HepG2 (cell line): ENCODE measurements at regions not wholly inside any gene's neighbourhood (a gene's known extent, or its start where the extent isn't known, plus 50 kb on each side); places are given as distances from the start of the nearest gene placed in this dataset.

Experiments
- ATAC-seq: fragments of 200-7000 bp; cut with Tn5 transposase; 3 replicates; pipeline ENCODE4 v1.9.1; 2020; ENCODE audit warnings: mild to moderate bottlenecking, moderate library complexity
- BruUV-seq: library from RNA; stranded (reverse); fragments of 400-500 nt; replicated peaks from 2 replicates; lab custom pipeline; 2021; lab: Mats Ljungman, UMichigan
- CTCF ChIA-PET: fragments of 300-600 bp; formaldehyde crosslinking; extraction: SDS; loops from one replicate; lab custom pipeline; 2021; ENCODE audit warnings: low total read pairs, inconsistent platforms, low intra/inter-chr PET ratio; lab: Yijun Ruan, JAX
- POLR2A ChIA-PET: fragments of 350-600 bp; sonication (Branson Sonifier 250); formaldehyde crosslinking; loops from one replicate; lab custom pipeline; 2020; ENCODE audit warnings: antibody characterized with exemption, inconsistent platforms; lab: Yijun Ruan, JAX
- DNase-seq: peaks from one replicate; pipeline ENCODE4 v3.0.0-alpha.2; 2015; ENCODE audit warnings: low spot score
- FAIRE-seq: peaks from 3 replicates; lab custom pipeline; 2011; peaks lifted over from hg19 to GRCh38; lab: Jason Lieb, UNC
- H2AFZ ChIP-seq: one replicate; pipeline ENCODE4 v1.6.1; 2011; ENCODE audit warnings: low read length, inconsistent platforms
- H3K27ac ChIP-seq: fragments of 300-600 bp; 3 replicates; pipeline ENCODE4 v1.8.0; 2011; ENCODE audit warnings: mixed run types, mild to moderate bottlenecking, mixed read lengths, low read length, inconsistent platforms; ENCODE audit not compliant: insufficient read depth; ENCODE audit errors: extremely low read length
- H3K27me3 ChIP-seq, 2 experiments: fragments of 200-600 bp in 1 of 2; 2 replicates in 1 of 2; 3 replicates in 1 of 2; pipeline versions ENCODE4 v1.6.0 to v1.8.0; 2011; ENCODE audit warnings: low read length in 2 of 2, mild to moderate bottlenecking in 2 of 2, moderate library complexity in 2 of 2, inconsistent platforms in 1 of 2; ENCODE audit not compliant: insufficient read depth in 2 of 2, control insufficient read depth in 1 of 2
- H3K36me3 ChIP-seq, 2 experiments: fragments of 200-600 bp in 1 of 2; replicated peaks in 1 of 2; 2 replicates in 1 of 2; 3 replicates in 1 of 2; pipeline versions ENCODE4 v1.5.1 to v1.8.0; 2011; ENCODE audit warnings: low read length in 2 of 2, inconsistent platforms in 1 of 2; ENCODE audit not compliant: insufficient read depth in 2 of 2, control insufficient read depth in 1 of 2
- H3K4me1 ChIP-seq: 2 replicates; pipeline ENCODE4 v1.5.1; 2012; ENCODE audit warnings: low read length, inconsistent platforms; ENCODE audit not compliant: insufficient read depth
- H3K4me2 ChIP-seq: 2 replicates; pipeline ENCODE4 v1.6.0; 2011; ENCODE audit warnings: low read depth, low read length, inconsistent platforms
- H3K4me3 ChIP-seq, 3 experiments: fragments of 200-600 bp in 1 of 3; sonication (generic), shearing (Covaris generic) in 1 of 3; replicated peaks in 1 of 3; 2 replicates each; pipeline ENCODE4 v1.5.1; 2011 to 2016; ENCODE audit warnings: low read length in 3 of 3, inconsistent platforms in 2 of 3, low read depth in 2 of 3, mild to moderate bottlenecking in 2 of 3, control low read depth in 1 of 3, mixed read lengths in 1 of 3; ENCODE audit not compliant: insufficient read depth in 1 of 3
- H3K79me2 ChIP-seq: one replicate; pipeline ENCODE4 v1.6.1; 2011; ENCODE audit warnings: low read length, inconsistent platforms; ENCODE audit not compliant: insufficient read depth
- H3K9ac ChIP-seq: 2 replicates; pipeline ENCODE4 v1.6.0; 2011; ENCODE audit warnings: mild to moderate bottlenecking, low read depth, low read length, inconsistent platforms; ENCODE audit not compliant: insufficient read depth
- H3K9me3 ChIP-seq: 2 replicates; pipeline ENCODE4 v1.5.1; 2012; ENCODE audit warnings: mild to moderate bottlenecking, low read length
- H4K20me1 ChIP-seq: 2 replicates; pipeline ENCODE4 v1.6.0; 2011; ENCODE audit warnings: inconsistent platforms, mild to moderate bottlenecking, low read length, moderate library complexity; ENCODE audit not compliant: insufficient read depth
- CHD4 ChIP-seq: fragments of 200-600 bp; sonication (generic); IDR thresholded peaks from 2 replicates; pipeline ENCODE4 v1.7.0; 2017; ENCODE audit warnings: mild to moderate bottlenecking, low read length, borderline replicate concordance
- GABPB1 ChIP-seq: IDR thresholded peaks from 2 replicates; pipeline ENCODE4 v1.6.1; 2016; ENCODE audit warnings: mild to moderate bottlenecking, missing genetic modification reagents, moderate library complexity, missing compliant biosample characterization
- HMG20A ChIP-seq: IDR thresholded peaks from 2 replicates; pipeline ENCODE4 v1.6.1; 2016; ENCODE audit warnings: borderline replicate concordance
- SRSF1 ChIP-seq: fragments of 200-400 bp; formaldehyde crosslinking; optimal IDR thresholded peaks from 2 replicates; pipeline ENCODE3; 2017; ENCODE audit warnings: mild to moderate bottlenecking, low read depth, low read length, moderate library complexity
- TCF12 ChIP-seq, 2 experiments: fragments of 450-650 bp in 1 of 2; sonication (generic) in 1 of 2; formaldehyde crosslinking in 1 of 2; IDR thresholded peaks; 2 replicates each; pipeline versions ENCODE4 v1.6.1 to v1.8.0; 2017 to 2022; ENCODE audit warnings: antibody characterized with exemption in 1 of 2, mild to moderate bottlenecking in 1 of 2, missing genetic modification reagents in 1 of 2, moderate library complexity in 1 of 2
- ZC3H13 ChIP-seq: sonication (generic); formaldehyde crosslinking; IDR thresholded peaks from 2 replicates; pipeline ENCODE4 v1.8.1; 2023; ENCODE audit warnings: mild to moderate bottlenecking, missing genetic modification reagents, moderate library complexity
- ZNF296 ChIP-seq: sonication (generic); formaldehyde crosslinking; conservative IDR thresholded peaks from 2 replicates; pipeline ENCODE4 v1.5.0; 2020; ENCODE audit warnings: mild to moderate bottlenecking, missing genetic modification reagents
- ZNF382 ChIP-seq: sonication (generic); formaldehyde crosslinking; IDR thresholded peaks from 2 replicates; pipeline ENCODE4 v1.5.0; 2020; ENCODE audit warnings: missing genetic modification reagents, mild to moderate bottlenecking, borderline replicate concordance
- ZNF460 ChIP-seq: sonication (generic); formaldehyde crosslinking; IDR thresholded peaks from 2 replicates; pipeline ENCODE4 v1.5.1; 2020; ENCODE audit warnings: missing genetic modification reagents, mild to moderate bottlenecking, borderline replicate concordance
- ZNF607 ChIP-seq: sonication (generic); formaldehyde crosslinking; IDR thresholded peaks from 2 replicates; pipeline ENCODE4 v1.5.1; 2020; ENCODE audit warnings: missing genetic modification reagents, mild to moderate bottlenecking, borderline replicate concordance
- ZNF614 ChIP-seq: IDR thresholded peaks from 2 replicates; pipeline ENCODE4 v1.6.1; 2018; ENCODE audit warnings: missing biosample characterization, missing genetic modification reagents, inconsistent platforms, borderline replicate concordance
- WGBS: methylation state at CpG from one replicate; pipeline ENCODE4 v1.1.6; 2017; ENCODE audit warnings: low lambda C conversion rate; 5-methylcytosine and 5-hydroxymethylcytosine counted together
- in situ Hi-C: cut with HindIII; loops from 2 replicates; pipeline ENCODE4 v1.10.0; 2017; ENCODE audit warnings: low pct_unique_long_range_greater_than_20kb; ENCODE audit not compliant: extremely low pct_ligation_motif_present
- intact Hi-C: fragments of 100-400 bp; cut with micrococcal nuclease; formaldehyde crosslinking; loops from one replicate; pipeline ENCODE4 v1.10.0; 2022; ENCODE audit not compliant: unreplicated experiment
- TF ChIP-seq, protein P1 (sequence below): sonication (generic); formaldehyde crosslinking; conservative IDR thresholded peaks from 2 replicates; pipeline ENCODE4 v1.4.0; 2020; ENCODE audit warnings: missing genetic modification reagents
- TF ChIP-seq, protein P2 (sequence below), 2 experiments: sonication (generic) in 1 of 2; formaldehyde crosslinking in 1 of 2; IDR thresholded peaks; 2 replicates each; pipeline versions ENCODE4 v1.4.0 to v1.6.1; 2018 to 2020; ENCODE audit warnings: missing genetic modification reagents in 2 of 2, borderline replicate concordance in 1 of 2, low read depth in 1 of 2, mild to moderate bottlenecking in 1 of 2, missing biosample characterization in 1 of 2
- TF ChIP-seq, protein P3 (sequence below): sonication (generic); formaldehyde crosslinking; IDR thresholded peaks from 2 replicates; pipeline ENCODE4 v1.5.0; 2020; ENCODE audit warnings: missing genetic modification reagents
- TF ChIP-seq, protein P4 (sequence below): sonication (generic); formaldehyde crosslinking; IDR thresholded peaks from 2 replicates; pipeline ENCODE4 v1.5.0; 2020; ENCODE audit warnings: mild to moderate bottlenecking, missing genetic modification reagents
- TF ChIP-seq, protein P5 (sequence below): sonication (generic); formaldehyde crosslinking; IDR thresholded peaks from 2 replicates; pipeline ENCODE4 v1.4.0; 2020; ENCODE audit warnings: mild to moderate bottlenecking, missing genetic modification reagents

GRCh38 chr18:49697049-49697448 lies 116.3 kb downstream of the ACAA2 start:
- Histone ChIP-seq H2AFZ (no peak overlapping the region), H3K9me3 (no peaks in the 10 kb centered on the region), H3K4me2 (no peak overlapping the region), H3K27ac (no peak overlapping the region), H3K36me3 (no peaks in the 10 kb centered on the region), H3K4me1 (no peaks in the 10 kb centered on the region), H3K79me2 (no peaks in the 10 kb centered on the region), H3K4me3 (no peak overlapping the region), H4K20me1 (no peaks in the 10 kb centered on the region), H3K27me3 (peaks cover 0 to 24% of the 10 kb centered on the region in 2 experiments; a peak in 4 of 5 replicates), H3K9ac (no peak overlapping the region)
- intact Hi-C loops: no loop called here
- FAIRE-seq (no peak), DNase-seq (no peak), ATAC-seq (no peak)
- no TSS peak for BruUV-seq
- 17% methylated on average over 4 of the region's 4 CpGs for WGBS
- ChIA-PET POLR2A (interaction anchor here (1.0 kb wide), 1 partner anchor 32 kb away, joined by 3 read pairs; no protein-coding TSS in a partner anchor), CTCF (no interaction called here)
- in situ Hi-C loops: no loop called here
- TF ChIP-seq CHD4 (no peak), ZNF614 (CRISPR knock-in tag) (no peak), HMG20A (CRISPR knock-in tag) (no peak), ZC3H13 (no peak), SRSF1 (no peak), ZNF607 (CRISPR knock-in tag) (no peak), TCF12 (IDR thresholded peaks at IDR 0.05) (no peak), TCF12 (CRISPR knock-in tag; IDR thresholded peaks at IDR 0.05) (no peak), GABPB1 (CRISPR knock-in tag) (no peak), ZNF382 (CRISPR knock-in tag) (no peak), ZNF460 (CRISPR knock-in tag) (no peak), ZNF296 (CRISPR knock-in tag) (no peak)
- TF ChIP-seq, protein P1, sequence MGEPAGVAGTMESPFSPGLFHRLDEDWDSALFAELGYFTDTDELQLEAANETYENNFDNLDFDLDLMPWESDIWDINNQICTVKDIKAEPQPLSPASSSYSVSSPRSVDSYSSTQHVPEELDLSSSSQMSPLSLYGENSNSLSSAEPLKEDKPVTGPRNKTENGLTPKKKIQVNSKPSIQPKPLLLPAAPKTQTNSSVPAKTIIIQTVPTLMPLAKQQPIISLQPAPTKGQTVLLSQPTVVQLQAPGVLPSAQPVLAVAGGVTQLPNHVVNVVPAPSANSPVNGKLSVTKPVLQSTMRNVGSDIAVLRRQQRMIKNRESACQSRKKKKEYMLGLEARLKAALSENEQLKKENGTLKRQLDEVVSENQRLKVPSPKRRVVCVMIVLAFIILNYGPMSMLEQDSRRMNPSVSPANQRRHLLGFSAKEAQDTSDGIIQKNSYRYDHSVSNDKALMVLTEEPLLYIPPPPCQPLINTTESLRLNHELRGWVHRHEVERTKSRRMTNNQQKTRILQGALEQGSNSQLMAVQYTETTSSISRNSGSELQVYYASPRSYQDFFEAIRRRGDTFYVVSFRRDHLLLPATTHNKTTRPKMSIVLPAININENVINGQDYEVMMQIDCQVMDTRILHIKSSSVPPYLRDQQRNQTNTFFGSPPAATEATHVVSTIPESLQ (CRISPR knock-in tag): no peak
- TF ChIP-seq, protein P2, sequence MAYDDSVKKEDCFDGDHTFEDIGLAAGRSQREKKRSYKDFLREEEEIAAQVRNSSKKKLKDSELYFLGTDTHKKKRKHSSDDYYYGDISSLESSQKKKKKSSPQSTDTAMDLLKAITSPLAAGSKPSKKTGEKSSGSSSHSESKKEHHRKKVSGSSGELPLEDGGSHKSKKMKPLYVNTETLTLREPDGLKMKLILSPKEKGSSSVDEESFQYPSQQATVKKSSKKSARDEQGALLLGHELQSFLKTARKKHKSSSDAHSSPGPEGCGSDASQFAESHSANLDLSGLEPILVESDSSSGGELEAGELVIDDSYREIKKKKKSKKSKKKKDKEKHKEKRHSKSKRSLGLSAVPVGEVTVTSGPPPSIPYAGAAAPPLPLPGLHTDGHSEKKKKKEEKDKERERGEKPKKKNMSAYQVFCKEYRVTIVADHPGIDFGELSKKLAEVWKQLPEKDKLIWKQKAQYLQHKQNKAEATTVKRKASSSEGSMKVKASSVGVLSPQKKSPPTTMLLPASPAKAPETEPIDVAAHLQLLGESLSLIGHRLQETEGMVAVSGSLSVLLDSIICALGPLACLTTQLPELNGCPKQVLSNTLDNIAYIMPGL (CRISPR knock-in tag; IDR thresholded peaks at IDR 0.05; ENCODE audit: borderline replicate concordance in 1 of 2, low read depth in 1 of 2): no peak
- TF ChIP-seq, protein P3, sequence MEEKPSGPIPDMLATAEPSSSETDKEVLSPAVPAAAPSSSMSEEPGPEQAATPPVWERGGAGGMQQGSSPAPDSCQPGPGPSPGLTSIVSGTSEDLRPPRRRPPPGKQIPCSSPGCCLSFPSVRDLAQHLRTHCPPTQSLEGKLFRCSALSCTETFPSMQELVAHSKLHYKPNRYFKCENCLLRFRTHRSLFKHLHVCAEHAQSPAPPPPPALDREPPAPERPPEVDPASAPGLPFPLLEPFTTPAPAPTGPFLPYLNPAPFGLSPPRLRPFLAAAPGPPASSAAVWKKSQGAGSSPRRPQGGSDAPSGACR: no peak
- TF ChIP-seq, protein P4, sequence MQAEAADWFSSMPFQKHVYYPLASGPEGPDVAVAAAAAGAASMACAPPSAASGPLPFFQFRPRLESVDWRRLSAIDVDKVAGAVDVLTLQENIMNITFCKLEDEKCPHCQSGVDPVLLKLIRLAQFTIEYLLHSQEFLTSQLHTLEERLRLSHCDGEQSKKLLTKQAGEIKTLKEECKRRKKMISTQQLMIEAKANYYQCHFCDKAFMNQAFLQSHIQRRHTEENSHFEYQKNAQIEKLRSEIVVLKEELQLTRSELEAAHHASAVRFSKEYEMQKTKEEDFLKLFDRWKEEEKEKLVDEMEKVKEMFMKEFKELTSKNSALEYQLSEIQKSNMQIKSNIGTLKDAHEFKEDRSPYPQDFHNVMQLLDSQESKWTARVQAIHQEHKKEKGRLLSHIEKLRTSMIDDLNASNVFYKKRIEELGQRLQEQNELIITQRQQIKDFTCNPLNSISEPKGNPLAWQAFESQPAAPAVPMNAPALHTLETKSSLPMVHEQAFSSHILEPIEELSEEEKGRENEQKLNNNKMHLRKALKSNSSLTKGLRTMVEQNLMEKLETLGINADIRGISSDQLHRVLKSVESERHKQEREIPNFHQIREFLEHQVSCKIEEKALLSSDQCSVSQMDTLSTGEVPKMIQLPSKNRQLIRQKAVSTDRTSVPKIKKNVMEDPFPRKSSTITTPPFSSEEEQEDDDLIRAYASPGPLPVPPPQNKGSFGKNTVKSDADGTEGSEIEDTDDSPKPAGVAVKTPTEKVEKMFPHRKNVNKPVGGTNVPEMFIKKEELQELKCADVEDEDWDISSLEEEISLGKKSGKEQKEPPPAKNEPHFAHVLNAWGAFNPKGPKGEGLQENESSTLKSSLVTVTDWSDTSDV (CRISPR knock-in tag): no peak
- TF ChIP-seq, protein P5, sequence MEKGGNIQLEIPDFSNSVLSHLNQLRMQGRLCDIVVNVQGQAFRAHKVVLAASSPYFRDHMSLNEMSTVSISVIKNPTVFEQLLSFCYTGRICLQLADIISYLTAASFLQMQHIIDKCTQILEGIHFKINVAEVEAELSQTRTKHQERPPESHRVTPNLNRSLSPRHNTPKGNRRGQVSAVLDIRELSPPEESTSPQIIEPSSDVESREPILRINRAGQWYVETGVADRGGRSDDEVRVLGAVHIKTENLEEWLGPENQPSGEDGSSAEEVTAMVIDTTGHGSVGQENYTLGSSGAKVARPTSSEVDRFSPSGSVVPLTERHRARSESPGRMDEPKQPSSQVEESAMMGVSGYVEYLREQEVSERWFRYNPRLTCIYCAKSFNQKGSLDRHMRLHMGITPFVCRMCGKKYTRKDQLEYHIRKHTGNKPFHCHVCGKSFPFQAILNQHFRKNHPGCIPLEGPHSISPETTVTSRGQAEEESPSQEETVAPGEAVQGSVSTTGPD (CRISPR knock-in tag): no peak
